ENCODE measurements at regions not wholly inside any gene's neighbourhood (a gene's known extent, or its start where the extent isn't known, plus 50 kb on each side); places are given as distances from the start of the nearest gene placed in this dataset.

DNA sequence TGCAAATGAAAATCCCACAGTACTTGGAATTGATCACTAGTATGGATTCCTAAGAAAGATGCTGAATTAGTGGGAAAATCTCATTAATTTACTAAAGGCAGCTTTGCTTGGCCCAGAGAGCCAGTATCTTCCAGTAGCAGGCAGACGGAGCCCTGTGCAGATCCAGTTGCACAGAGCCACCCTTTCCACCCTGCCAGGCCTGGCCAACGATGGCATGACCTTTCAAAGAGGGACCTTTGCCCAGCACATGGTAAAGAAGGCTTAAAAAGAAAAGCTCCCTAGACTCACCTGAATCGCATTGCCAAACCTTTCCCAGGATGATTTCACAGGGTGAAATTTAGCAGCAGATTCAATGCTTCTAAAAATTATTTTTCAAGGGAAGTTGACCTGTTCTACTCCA is 170.5 kb upstream of the CAMK1G start:
- no peaks in the 10 kb centered on the region for H3K9me3 ChIP-seq (replicated peaks)
- H3K27me3 ChIP-seq (replicated peaks), result no peaks in the 10 kb centered on the region
- peaks cover 31% of the 10 kb centered on the region for H3K4me1 ChIP-seq (replicated peaks)
- no peaks in the 10 kb centered on the region for H3K36me3 ChIP-seq
- DNase-seq (ENCODE audit: low read depth in 1 of 2, low spot score in 2 of 2), result no peak
- H3K4me3 ChIP-seq, result no peak overlapping the region
- no peak overlapping the region for H3K27ac ChIP-seq

DNA sequence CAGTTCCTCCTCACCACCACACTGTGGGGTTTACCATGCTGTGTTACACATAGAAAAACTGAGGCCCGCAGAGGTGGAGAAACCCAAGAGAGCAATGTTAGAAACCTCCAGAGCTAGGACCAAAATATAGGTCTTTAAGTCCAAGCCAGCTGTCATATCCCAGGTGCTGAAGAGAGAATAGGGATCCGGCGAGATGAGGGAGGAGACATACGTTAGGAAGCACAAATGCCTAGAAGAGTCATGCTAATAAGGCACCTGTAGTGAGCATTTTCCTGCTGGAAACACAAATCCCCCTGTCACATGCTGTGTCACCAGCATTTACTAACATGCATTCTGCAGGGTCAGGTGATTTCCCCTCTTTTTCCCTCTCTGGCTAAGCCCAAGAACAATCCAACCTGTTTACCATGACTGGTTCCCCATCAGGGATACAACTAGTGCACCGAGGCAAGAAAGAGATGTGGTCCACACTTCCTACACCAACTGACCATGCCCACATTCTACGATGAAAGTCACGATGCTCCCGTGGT is 168.6 kb upstream of the CAMK1G start:
- no peaks in the 10 kb centered on the region for H3K36me3 ChIP-seq
- H3K27me3 ChIP-seq (replicated peaks), result no peaks in the 10 kb centered on the region
- DNase-seq (ENCODE audit: low read depth in 1 of 2, low spot score in 2 of 2), result no peak
- no peak overlapping the region for H3K27ac ChIP-seq
- H3K4me1 ChIP-seq (replicated peaks), result peaks cover 24% of the 10 kb centered on the region
- no peak overlapping the region for H3K4me3 ChIP-seq
- H3K9me3 ChIP-seq (replicated peaks), result no peaks in the 10 kb centered on the region

DNA sequence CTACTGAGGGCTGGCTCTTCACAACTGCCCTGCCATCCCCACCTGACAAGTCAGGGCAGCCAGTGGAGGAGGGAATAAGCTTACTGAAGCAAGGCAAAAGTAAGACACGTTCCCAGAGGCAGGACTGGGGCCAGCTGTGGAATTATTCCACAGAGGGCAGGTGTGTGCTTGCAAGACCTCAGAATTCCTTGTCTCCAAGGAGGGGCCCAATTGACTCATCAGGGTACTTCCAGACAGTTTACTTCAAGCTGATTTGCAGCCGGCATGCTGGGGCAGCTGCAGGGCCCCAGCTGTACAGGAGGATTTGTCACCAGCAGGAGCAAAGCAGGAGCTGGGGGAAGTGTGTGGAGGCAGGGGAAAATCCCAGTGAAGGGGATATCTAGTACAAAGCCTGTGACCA is 167.5 kb upstream of the CAMK1G start:
- no peak for DNase-seq (ENCODE audit: low read depth in 1 of 2, low spot score in 2 of 2)
- H3K4me1 ChIP-seq (replicated peaks), result peaks cover 17% of the 10 kb centered on the region
- no peaks in the 10 kb centered on the region for H3K9me3 ChIP-seq (replicated peaks)
- no peaks in the 10 kb centered on the region for H3K36me3 ChIP-seq
- no peak overlapping the region for H3K4me3 ChIP-seq
- H3K27ac ChIP-seq, result no peak overlapping the region
- H3K27me3 ChIP-seq (replicated peaks), result no peaks in the 10 kb centered on the region

DNA sequence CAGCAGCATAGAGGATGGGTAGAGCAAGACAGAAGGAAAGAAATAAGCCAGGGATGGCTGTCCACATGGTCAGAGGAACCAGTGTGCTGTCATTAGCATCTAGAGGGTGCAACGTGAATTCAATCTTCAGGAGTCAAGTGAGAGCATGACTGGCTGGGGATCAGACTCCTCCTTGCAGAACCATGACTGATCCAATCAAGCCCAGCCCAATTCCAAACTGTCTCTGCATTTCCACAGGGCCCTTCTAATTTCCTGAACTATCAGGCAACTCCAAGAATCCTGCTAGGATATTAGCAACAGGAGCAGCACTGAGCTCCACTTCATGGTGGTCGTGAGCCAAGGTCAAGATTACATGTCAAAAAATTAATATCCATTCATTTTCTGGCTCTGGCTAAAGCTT is 166.8 kb upstream of the CAMK1G start:
- Histone ChIP-seq H3K9me3 (replicated peaks) (no peaks in the 10 kb centered on the region), H3K4me3 (no peak overlapping the region), H3K4me1 (replicated peaks) (peaks cover 16% of the 10 kb centered on the region), H3K27me3 (replicated peaks) (no peaks in the 10 kb centered on the region), H3K27ac (no peak overlapping the region), H3K36me3 (no peaks in the 10 kb centered on the region)
- no peak for DNase-seq (ENCODE audit: low read depth in 1 of 2, low spot score in 2 of 2)

DNA sequence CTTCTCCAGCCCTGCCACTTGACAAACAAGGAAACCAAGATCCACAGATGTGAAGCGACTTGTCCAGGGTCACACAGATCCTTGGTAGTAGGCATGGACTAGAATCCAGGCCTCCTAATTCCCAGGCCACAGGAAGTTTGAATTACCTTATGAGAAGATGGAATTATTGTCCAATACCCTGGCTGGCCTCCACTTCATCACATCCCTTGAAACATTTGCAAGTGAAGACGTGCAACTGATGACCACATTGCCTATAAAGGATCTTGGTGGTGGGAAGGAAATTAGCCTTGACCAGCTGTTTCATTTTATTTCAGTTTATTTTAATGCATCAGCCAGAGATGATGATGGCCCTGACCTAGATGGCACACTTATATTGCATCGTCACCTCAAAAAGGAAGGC is 165.8 kb upstream of the CAMK1G start:
- peaks cover 8% of the 10 kb centered on the region for H3K4me1 ChIP-seq (replicated peaks)
- DNase-seq (ENCODE audit: low read depth in 1 of 2, low spot score in 2 of 2), result no peak
- H3K4me3 ChIP-seq, result no peak overlapping the region
- no peak overlapping the region for H3K27ac ChIP-seq
- H3K36me3 ChIP-seq, result no peaks in the 10 kb centered on the region
- H3K9me3 ChIP-seq (replicated peaks), result no peaks in the 10 kb centered on the region
- H3K27me3 ChIP-seq (replicated peaks), result no peaks in the 10 kb centered on the region

DNA sequence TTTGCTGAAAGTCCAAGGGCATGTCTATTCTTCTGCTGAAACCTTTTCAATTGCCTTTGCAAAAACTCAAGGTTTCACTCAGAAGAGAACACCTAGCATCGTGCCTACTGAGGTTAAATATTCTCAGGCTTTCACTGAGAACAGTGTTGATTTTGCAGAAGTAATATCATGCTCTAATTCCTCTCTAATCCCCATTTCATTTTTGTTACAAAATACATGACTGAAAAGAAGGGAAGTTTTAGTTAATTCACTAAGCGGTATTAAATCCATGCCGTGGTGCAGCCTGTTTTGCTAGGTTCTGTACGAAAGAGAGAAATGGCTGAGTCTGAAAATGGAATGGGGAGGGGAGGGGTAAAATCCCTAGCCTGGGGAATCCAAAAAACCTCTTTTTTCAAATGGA is 163.2 kb upstream of the CAMK1G start:
- H3K27ac ChIP-seq, result no peak overlapping the region
- no peaks in the 10 kb centered on the region for H3K27me3 ChIP-seq (replicated peaks)
- H3K36me3 ChIP-seq, result no peaks in the 10 kb centered on the region
- peaks cover 8% of the 10 kb centered on the region for H3K4me1 ChIP-seq (replicated peaks)
- H3K9me3 ChIP-seq (replicated peaks), result no peaks in the 10 kb centered on the region
- H3K4me3 ChIP-seq, result no peak overlapping the region
- no peak for DNase-seq (ENCODE audit: low read depth in 1 of 2, low spot score in 2 of 2)

DNA sequence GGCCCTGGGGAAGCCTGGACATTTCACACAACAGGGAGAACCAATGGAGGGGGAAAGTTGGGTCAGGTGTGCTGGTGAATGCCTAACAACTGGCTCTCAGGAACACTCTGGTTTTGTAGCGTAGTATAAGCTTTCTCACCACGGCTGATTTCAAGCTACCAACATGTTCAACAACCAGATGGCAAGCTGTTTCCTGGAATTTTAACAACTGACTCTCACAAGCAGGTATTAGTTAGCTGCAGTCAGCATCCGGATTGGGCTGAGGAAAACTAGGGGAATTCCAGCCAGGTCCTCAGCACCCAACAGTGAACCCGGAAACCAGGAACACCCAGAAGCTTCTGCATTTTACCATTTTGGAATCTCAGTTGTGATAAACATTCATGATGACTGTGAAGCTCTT is 162.3 kb upstream of the CAMK1G start:
- DNase-seq (ENCODE audit: low read depth in 1 of 2, low spot score in 2 of 2), result no peak
- H3K27ac ChIP-seq, result no peak overlapping the region
- H3K4me3 ChIP-seq, result no peak overlapping the region

DNA sequence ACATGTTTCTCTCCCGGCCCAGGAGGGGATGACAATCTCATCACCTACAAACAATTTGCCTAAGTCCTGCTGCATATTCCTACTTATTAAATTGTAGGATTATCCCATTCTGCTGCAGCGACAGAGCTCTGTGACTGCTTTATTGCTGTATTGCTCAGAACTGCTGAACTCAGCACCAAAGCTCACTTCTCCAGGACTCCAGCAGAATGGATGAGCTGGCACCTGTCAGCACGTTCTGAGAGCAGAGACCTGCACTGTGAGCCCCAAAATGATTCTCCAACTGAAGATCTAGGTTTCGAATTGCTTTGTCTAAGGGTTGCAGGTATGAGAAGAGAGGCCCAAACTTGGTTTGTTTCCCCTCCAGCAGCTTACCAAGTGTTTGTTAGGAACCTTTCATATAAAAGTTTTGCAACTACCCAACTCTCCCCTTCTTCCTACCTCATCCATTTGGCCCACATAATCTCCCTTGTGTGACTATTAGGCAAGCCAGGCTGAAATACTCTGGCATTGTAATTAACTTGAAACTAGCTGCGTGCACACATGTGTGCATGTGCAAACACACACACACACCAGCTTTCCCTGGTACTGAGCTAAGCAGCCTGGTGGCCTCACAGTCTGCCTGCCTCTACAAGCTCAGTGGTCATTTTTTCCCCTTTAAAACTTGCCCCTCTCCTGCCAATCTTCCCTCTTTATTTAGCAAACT is 161.4 kb upstream of the CAMK1G start:
- Histone ChIP-seq H3K27me3 (replicated peaks) (no peaks in the 10 kb centered on the region), H3K9me3 (replicated peaks) (no peaks in the 10 kb centered on the region), H3K27ac (no peak overlapping the region), H3K4me1 (replicated peaks) (peaks cover 8% of the 10 kb centered on the region), H3K36me3 (no peaks in the 10 kb centered on the region), H3K4me3 (no peak overlapping the region)
- no peak for DNase-seq (ENCODE audit: low read depth in 1 of 2, low spot score in 2 of 2)

More for the DNA sequence above, 162.3 kb upstream of the CAMK1G start:
- Histone ChIP-seq H3K36me3 (no peaks in the 10 kb centered on the region), H3K4me1 (replicated peaks) (peaks cover 8% of the 10 kb centered on the region), H3K9me3 (replicated peaks) (no peaks in the 10 kb centered on the region), H3K27me3 (replicated peaks) (no peaks in the 10 kb centered on the region)

DNA sequence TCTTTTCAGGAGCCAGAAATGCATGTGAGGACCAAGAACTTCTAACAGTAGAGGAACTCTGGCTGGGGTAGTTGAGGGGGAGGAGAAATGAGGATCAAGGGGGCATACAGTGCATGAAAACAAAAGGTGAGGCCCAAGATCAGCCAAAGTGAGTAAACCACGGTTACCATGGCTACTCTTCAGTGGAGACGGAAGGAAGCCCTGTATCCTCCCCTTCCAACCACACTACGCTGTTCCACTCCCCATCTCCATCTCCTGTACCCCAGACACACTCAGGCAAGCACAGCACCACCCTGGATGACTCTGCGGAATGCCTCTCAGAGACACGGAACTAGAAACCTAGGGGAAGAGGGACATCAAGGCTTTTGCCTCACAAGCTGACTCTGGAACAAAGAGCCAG is 157.6 kb upstream of the CAMK1G start:
- DNase-seq (ENCODE audit: low read depth in 1 of 2, low spot score in 2 of 2), result no peak
- Histone ChIP-seq H3K27ac (no peak overlapping the region), H3K27me3 (replicated peaks) (no peaks in the 10 kb centered on the region), H3K9me3 (replicated peaks) (no peaks in the 10 kb centered on the region), H3K4me1 (replicated peaks) (peaks cover 7% of the 10 kb centered on the region), H3K4me3 (no peak overlapping the region), H3K36me3 (no peaks in the 10 kb centered on the region)

DNA sequence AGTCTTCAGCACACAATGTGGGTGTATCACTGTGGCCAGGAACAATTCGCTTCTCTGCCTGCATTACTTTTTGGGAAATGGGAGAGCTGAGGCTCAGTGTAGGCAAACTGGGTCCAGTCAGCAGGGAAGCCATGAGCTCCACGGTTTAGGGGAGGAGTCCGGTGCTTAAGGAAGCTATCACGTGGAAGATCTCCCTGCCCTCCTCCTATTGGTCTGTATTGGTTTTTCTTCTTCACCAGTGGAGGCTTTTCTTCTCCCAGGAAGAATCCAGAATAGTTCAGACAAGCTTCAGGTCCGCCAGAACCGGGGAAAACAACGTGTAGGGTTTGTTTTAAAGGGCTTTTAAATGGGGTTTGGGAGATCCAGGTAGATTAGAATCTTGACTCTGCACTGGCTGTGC is 156.2 kb upstream of the CAMK1G start:
- H3K27ac ChIP-seq, result no peak overlapping the region
- H3K4me1 ChIP-seq (replicated peaks), result no peaks in the 10 kb centered on the region
- H3K27me3 ChIP-seq (replicated peaks), result no peaks in the 10 kb centered on the region
- H3K36me3 ChIP-seq, result no peaks in the 10 kb centered on the region
- H3K4me3 ChIP-seq, result no peak overlapping the region
- DNase-seq (ENCODE audit: low read depth in 1 of 2, low spot score in 2 of 2), result no peak
- no peaks in the 10 kb centered on the region for H3K9me3 ChIP-seq (replicated peaks)

DNA sequence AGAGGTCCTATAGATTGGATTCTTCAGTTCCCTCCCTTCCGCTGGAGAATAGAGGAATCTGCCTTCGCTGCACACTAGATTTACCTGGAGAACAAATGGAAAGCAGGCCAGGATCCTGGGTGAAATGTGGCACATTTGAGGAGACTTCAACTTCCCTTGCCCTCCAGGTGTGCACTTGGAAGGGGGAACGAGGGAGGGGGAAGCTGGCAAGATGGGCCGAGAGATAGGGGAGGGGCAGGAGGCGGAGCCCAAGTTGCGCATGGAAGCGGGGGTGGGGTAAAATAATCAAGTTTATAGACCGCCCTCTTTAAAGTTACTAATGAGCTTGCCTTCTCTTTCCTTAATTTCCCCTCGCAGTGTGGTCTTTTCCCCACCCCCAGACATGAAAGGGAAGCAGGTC is 155.7 kb upstream of the CAMK1G start:
- H3K27ac ChIP-seq, result no peak overlapping the region
- DNase-seq (ENCODE audit: low read depth in 1 of 2, low spot score in 2 of 2), result no peak
- no peak overlapping the region for H3K4me3 ChIP-seq
- no peaks in the 10 kb centered on the region for H3K27me3 ChIP-seq (replicated peaks)
- H3K36me3 ChIP-seq, result no peaks in the 10 kb centered on the region
- H3K9me3 ChIP-seq (replicated peaks), result no peaks in the 10 kb centered on the region
- H3K4me1 ChIP-seq (replicated peaks), result peaks cover under 1% of the 10 kb centered on the region; the same call in 1 of the 2 replicates

DNA sequence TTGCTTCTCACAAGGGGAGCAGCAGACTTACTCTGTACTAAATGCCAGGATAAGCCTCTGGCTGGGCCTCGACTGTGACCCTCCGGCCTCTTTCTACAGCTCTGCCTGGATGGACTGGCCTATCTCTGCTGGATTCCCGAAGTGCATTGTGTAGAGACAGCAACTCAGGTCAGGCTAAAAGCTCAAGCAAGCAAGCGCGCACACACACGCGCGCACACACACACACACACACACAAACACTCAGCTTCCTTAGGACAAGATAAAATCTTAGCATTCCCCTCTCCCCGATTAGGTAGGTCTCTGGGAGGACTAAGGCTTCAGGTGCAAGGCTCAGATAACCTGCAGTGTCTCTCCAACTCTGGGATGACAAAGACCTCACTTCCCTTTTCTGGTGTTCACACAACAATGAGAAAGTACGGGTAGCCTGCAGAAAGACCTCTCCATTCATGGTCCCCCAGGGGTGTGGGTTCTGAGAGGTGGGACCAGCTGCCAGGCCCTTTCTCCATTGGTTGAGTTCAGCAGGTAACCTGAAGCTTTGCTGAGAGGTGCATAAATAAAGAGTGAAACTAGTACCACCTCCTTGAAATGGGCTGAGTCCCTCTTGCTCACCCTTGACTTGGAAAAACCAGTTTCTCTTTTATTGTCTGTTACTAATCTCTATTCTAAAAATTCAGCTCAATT is 155.1 kb upstream of the CAMK1G start:
- H3K27ac ChIP-seq, result no peak overlapping the region
- H3K36me3 ChIP-seq, result no peaks in the 10 kb centered on the region
- no peak overlapping the region for H3K4me3 ChIP-seq
- no peak for DNase-seq (ENCODE audit: low read depth in 1 of 2, low spot score in 2 of 2)
- H3K27me3 ChIP-seq (replicated peaks), result no peaks in the 10 kb centered on the region
- H3K9me3 ChIP-seq (replicated peaks), result no peaks in the 10 kb centered on the region
- peaks cover 6% of the 10 kb centered on the region for H3K4me1 ChIP-seq (replicated peaks)

DNA sequence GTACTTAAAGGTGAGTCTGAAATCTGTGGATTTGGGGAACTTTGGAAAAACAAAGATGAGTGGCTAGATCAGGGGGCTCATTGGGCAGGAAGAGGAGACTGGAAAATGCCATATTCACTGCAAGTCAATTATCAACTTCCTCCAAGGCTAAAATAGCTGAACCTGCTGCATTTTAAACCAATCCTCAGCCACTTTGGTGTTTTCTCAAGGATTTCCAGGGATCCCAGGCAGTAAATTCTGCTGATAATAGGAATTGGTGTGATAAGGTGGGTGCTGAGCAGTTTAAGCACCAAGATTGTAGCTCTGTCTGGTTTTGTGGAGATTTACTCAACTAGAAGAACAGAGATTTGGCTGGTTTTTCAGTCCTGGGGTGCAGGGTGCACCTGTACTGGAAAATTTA is 153.9 kb upstream of the CAMK1G start:
- DNase-seq (ENCODE audit: low read depth in 1 of 2, low spot score in 2 of 2), result no peak
- no peak overlapping the region for H3K27ac ChIP-seq

DNA sequence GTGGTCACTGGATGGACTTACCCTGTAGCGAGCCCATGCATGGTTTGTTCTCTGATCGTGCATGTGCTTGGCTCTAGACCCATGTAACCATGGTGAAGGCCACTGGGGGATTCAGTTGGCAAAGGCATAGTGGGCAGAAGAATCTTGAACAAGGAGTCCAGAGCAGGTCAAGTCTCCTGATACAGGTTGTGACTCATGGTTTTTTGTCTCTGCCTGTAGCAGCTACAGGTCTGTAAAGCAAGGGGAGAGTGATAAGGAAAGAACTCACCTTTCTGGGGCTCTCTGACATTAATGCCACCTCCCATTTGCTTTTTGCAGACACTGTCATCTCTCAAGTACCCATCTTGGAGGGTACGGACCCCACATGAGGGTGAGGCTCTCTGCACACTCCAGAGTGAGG is 153.4 kb upstream of the CAMK1G start:
- no peak for DNase-seq (ENCODE audit: low read depth in 1 of 2, low spot score in 2 of 2)
- H3K9me3 ChIP-seq (replicated peaks), result no peaks in the 10 kb centered on the region
- no peaks in the 10 kb centered on the region for H3K36me3 ChIP-seq
- no peak overlapping the region for H3K4me3 ChIP-seq
- H3K27me3 ChIP-seq (replicated peaks), result no peaks in the 10 kb centered on the region
- H3K4me1 ChIP-seq (replicated peaks), result peaks cover 13% of the 10 kb centered on the region
- H3K27ac ChIP-seq, result no peak overlapping the region

More for the DNA sequence above, 153.9 kb upstream of the CAMK1G start:
- no peaks in the 10 kb centered on the region for H3K36me3 ChIP-seq
- H3K27me3 ChIP-seq (replicated peaks), result no peaks in the 10 kb centered on the region
- no peak overlapping the region for H3K4me3 ChIP-seq
- no peaks in the 10 kb centered on the region for H3K9me3 ChIP-seq (replicated peaks)
- peaks cover 13% of the 10 kb centered on the region for H3K4me1 ChIP-seq (replicated peaks)

All from SJSA1 (cell line).